ENCODE measurements at regions not wholly inside any gene's neighbourhood (a gene's known extent, or its start where the extent isn't known, plus 50 kb on each side); places are given as distances from the start of the nearest gene placed in this dataset.

GRCh38 chr1:55839221-55839620 lies 624.1 kb upstream of the USP24 start:
- no peak for TF ChIP-seq PAX5 (IDR thresholded peaks at IDR 0.05; ENCODE audit: insufficient read depth, low read length, severe bottlenecking)
- no peak for TF ChIP-seq POU2F2 (IDR thresholded peaks at IDR 0.05; ENCODE audit: low read depth, low read length)
- no peak for TF ChIP-seq POLR2AphosphoS5 (IDR thresholded peaks at IDR 0.05; ENCODE audit: low read depth, low read length)
- no peak for TF ChIP-seq POLR2A (IDR thresholded peaks at IDR 0.05; ENCODE audit: low read depth, low read length)
- TF ChIP-seq SPI1 (IDR thresholded peaks at IDR 0.05; ENCODE audit: low read depth, low read length) = no peak
- TF ChIP-seq TAF1 (IDR thresholded peaks at IDR 0.05; ENCODE audit: low read depth, low read length) = no peak
- DNase-seq (ENCODE audit: insufficient read length, low spot score) (no peak), FAIRE-seq (no peak)

- DNase-seq (ENCODE audit: insufficient read length, low spot score) = no peak
- no peak for FAIRE-seq
- TF ChIP-seq POU2F2 (IDR thresholded peaks at IDR 0.05; ENCODE audit: low read depth, low read length) (no peak), POLR2A (IDR thresholded peaks at IDR 0.05; ENCODE audit: low read depth, low read length) (no peak), PAX5 (IDR thresholded peaks at IDR 0.05; ENCODE audit: insufficient read depth, low read length, severe bottlenecking) (no peak), SPI1 (IDR thresholded peaks at IDR 0.05; ENCODE audit: low read depth, low read length) (no peak)
Measured at GRCh38 chr1:55836086-55836485, 620.9 kb upstream of the USP24 start.

- no peak for DNase-seq (ENCODE audit: insufficient read length, low spot score)
- TF ChIP-seq POLR2A (IDR thresholded peaks at IDR 0.05; ENCODE audit: low read depth, low read length) (no peak), TAF1 (IDR thresholded peaks at IDR 0.05; ENCODE audit: low read depth, low read length) (no peak), POLR2AphosphoS5 (IDR thresholded peaks at IDR 0.05; ENCODE audit: low read depth, low read length) (no peak), SPI1 (IDR thresholded peaks at IDR 0.05; ENCODE audit: low read depth, low read length) (no peak), PAX5 (IDR thresholded peaks at IDR 0.05; ENCODE audit: insufficient read depth, low read length, severe bottlenecking) (no peak), POU2F2 (IDR thresholded peaks at IDR 0.05; ENCODE audit: low read depth, low read length) (no peak)
- no peak for FAIRE-seq
Measured at GRCh38 chr1:55833529-55834091, 618.4 kb upstream of the USP24 start.

GRCh38 chr1:55831759-55832158 lies 616.6 kb upstream of the USP24 start:
- TF ChIP-seq POU2F2 (IDR thresholded peaks at IDR 0.05; ENCODE audit: low read depth, low read length) (no peak), PAX5 (IDR thresholded peaks at IDR 0.05; ENCODE audit: insufficient read depth, low read length, severe bottlenecking) (no peak), SPI1 (IDR thresholded peaks at IDR 0.05; ENCODE audit: low read depth, low read length) (no peak), POLR2A (IDR thresholded peaks at IDR 0.05; ENCODE audit: low read depth, low read length) (no peak), TAF1 (IDR thresholded peaks at IDR 0.05; ENCODE audit: low read depth, low read length) (no peak), POLR2AphosphoS5 (IDR thresholded peaks at IDR 0.05; ENCODE audit: low read depth, low read length) (no peak)
- DNase-seq (ENCODE audit: insufficient read length, low spot score) = no peak
- no peak for FAIRE-seq

- no peak for TF ChIP-seq POLR2A (IDR thresholded peaks at IDR 0.05; ENCODE audit: low read depth, low read length)
- TF ChIP-seq SPI1 (IDR thresholded peaks at IDR 0.05; ENCODE audit: low read depth, low read length) = no peak
- TF ChIP-seq POU2F2 (IDR thresholded peaks at IDR 0.05; ENCODE audit: low read depth, low read length) = no peak
- TF ChIP-seq POLR2AphosphoS5 (IDR thresholded peaks at IDR 0.05; ENCODE audit: low read depth, low read length) = no peak
- TF ChIP-seq TAF1 (IDR thresholded peaks at IDR 0.05; ENCODE audit: low read depth, low read length) = no peak
- no peak for FAIRE-seq
- no peak for DNase-seq (ENCODE audit: insufficient read length, low spot score)
Measured at GRCh38 chr1:55828044-55828443, 612.9 kb upstream of the USP24 start.

GRCh38 chr1:55827350-55827749 lies 612.2 kb upstream of the USP24 start:
- FAIRE-seq = no peak
- TF ChIP-seq POU2F2 (IDR thresholded peaks at IDR 0.05; ENCODE audit: low read depth, low read length) (no peak), PAX5 (IDR thresholded peaks at IDR 0.05; ENCODE audit: insufficient read depth, low read length, severe bottlenecking) (no peak), TAF1 (IDR thresholded peaks at IDR 0.05; ENCODE audit: low read depth, low read length) (no peak)
- no peak for DNase-seq (ENCODE audit: insufficient read length, low spot score)

GRCh38 chr1:55826381-55827080 lies 611.4 kb upstream of the USP24 start:
- FAIRE-seq = no peak
- no peak for DNase-seq (ENCODE audit: insufficient read length, low spot score)
- TF ChIP-seq POLR2A (IDR thresholded peaks at IDR 0.05; ENCODE audit: low read depth, low read length) = no peak
- no peak for TF ChIP-seq POLR2AphosphoS5 (IDR thresholded peaks at IDR 0.05; ENCODE audit: low read depth, low read length)

GRCh38 chr1:55825461-55825860 lies 610.3 kb upstream of the USP24 start:
- TF ChIP-seq SPI1 (IDR thresholded peaks at IDR 0.05; ENCODE audit: low read depth, low read length) (no peak), POLR2AphosphoS5 (IDR thresholded peaks at IDR 0.05; ENCODE audit: low read depth, low read length) (no peak)
- FAIRE-seq = no peak

GRCh38 chr1:55824251-55824640 lies 609.1 kb upstream of the USP24 start:
- no peak for FAIRE-seq
- no peak for TF ChIP-seq POLR2A (IDR thresholded peaks at IDR 0.05; ENCODE audit: low read depth, low read length)
- no peak for TF ChIP-seq TAF1 (IDR thresholded peaks at IDR 0.05; ENCODE audit: low read depth, low read length)
- no peak for TF ChIP-seq PAX5 (IDR thresholded peaks at IDR 0.05; ENCODE audit: insufficient read depth, low read length, severe bottlenecking)
- no peak for TF ChIP-seq POU2F2 (IDR thresholded peaks at IDR 0.05; ENCODE audit: low read depth, low read length)
- TF ChIP-seq POLR2AphosphoS5 (IDR thresholded peaks at IDR 0.05; ENCODE audit: low read depth, low read length) = no peak
- no peak for TF ChIP-seq SPI1 (IDR thresholded peaks at IDR 0.05; ENCODE audit: low read depth, low read length)

More at GRCh38 chr1:55825461-55825860, 610.3 kb upstream of the USP24 start:
- no peak for DNase-seq (ENCODE audit: insufficient read length, low spot score)

GRCh38 chr1:55823541-55824250 lies 608.5 kb upstream of the USP24 start:
- TF ChIP-seq TAF1 (IDR thresholded peaks at IDR 0.05; ENCODE audit: low read depth, low read length) (no peak), SPI1 (IDR thresholded peaks at IDR 0.05; ENCODE audit: low read depth, low read length) (no peak), POLR2AphosphoS5 (IDR thresholded peaks at IDR 0.05; ENCODE audit: low read depth, low read length) (no peak), POLR2A (IDR thresholded peaks at IDR 0.05; ENCODE audit: low read depth, low read length) (no peak), PAX5 (IDR thresholded peaks at IDR 0.05; ENCODE audit: insufficient read depth, low read length, severe bottlenecking) (no peak), POU2F2 (IDR thresholded peaks at IDR 0.05; ENCODE audit: low read depth, low read length) (no peak)
- no peak for DNase-seq (ENCODE audit: insufficient read length, low spot score)
- FAIRE-seq = no peak

More at GRCh38 chr1:55824251-55824640, 609.1 kb upstream of the USP24 start:
- DNase-seq (ENCODE audit: insufficient read length, low spot score) = no peak
